Esophagus muscularis mucosa (tissue), 4 donors: ENCODE measurements at regions not wholly inside any gene's neighbourhood (a gene's known extent, or its start where the extent isn't known, plus 50 kb on each side); places are given as distances from the start of the nearest gene placed in this dataset.
"Not testable (repeated sequence)": the region's sequence is repeated elsewhere in the genome, so short reads cannot be mapped to it uniquely, and the experiment has no call there.

ENCODE experiments used
- DNase-seq: peaks from one replicate; pipeline ENCODE4 v3.0.0-alpha.2; 2017; ENCODE audit errors: extremely low spot score
- H3K27ac ChIP-seq, 4 donors: fragments of 200-600 bp; sonication (generic); replicated peaks in 1 of 4; 1 replicate in 3 of 4; 2 replicates in 1 of 4; pipeline ENCODE4 v1.5.1; 2016 to 2019; ENCODE audit warnings: mild to moderate bottlenecking in 1 of 4
- H3K27me3 ChIP-seq, 4 donors: fragments of 200-600 bp; sonication (generic); one replicate each; pipeline versions ENCODE4 v1.5.1 to v1.6.0; 2016 to 2019
- H3K36me3 ChIP-seq, 4 donors: fragments of 200-600 bp; sonication (generic); one replicate each; pipeline ENCODE4 v1.5.1; 2016 to 2019
- H3K4me1 ChIP-seq, 4 donors: fragments of 200-600 bp; sonication (generic); one replicate each; pipeline ENCODE4 v1.5.1; 2016 to 2019
- H3K4me3 ChIP-seq, 4 donors: fragments of 200-600 bp; sonication (generic); 1 replicate in 2 of 4; 2 replicates in 2 of 4; pipeline ENCODE4 v1.5.1; 2016 to 2019; ENCODE audit warnings: mild to moderate bottlenecking in 4 of 4, moderate library complexity in 1 of 4
- H3K9me3 ChIP-seq, 4 donors: fragments of 200-600 bp; sonication (generic); 1 replicate in 3 of 4; 2 replicates in 1 of 4; pipeline ENCODE4 v1.5.1; 2016 to 2019
- CTCF ChIP-seq, 3 experiments: fragments of 200-600 bp in 2 of 3; fragments of 450-650 bp in 1 of 3; sonication (generic) in 2 of 3; IDR thresholded peaks; one replicate each; pipeline ENCODE4 v1.5.1; 2017 to 2019; ENCODE audit warnings: antibody characterized with exemption in 3 of 3, mild to moderate bottlenecking in 2 of 3, moderate library complexity in 1 of 3
- EP300 ChIP-seq: sonication (generic); formaldehyde crosslinking; IDR thresholded peaks from one replicate; pipeline ENCODE4 v1.6.1; 2017; ENCODE audit warnings: antibody characterized with exemption
- POLR2A ChIP-seq: fragments of 450-650 bp; IDR thresholded peaks from one replicate; pipeline ENCODE4 v1.6.1; 2017; ENCODE audit warnings: antibody characterized with exemption, moderate library complexity, mild to moderate bottlenecking, low read depth
- POLR2AphosphoS5 ChIP-seq, 2 donors: sonication (generic); formaldehyde crosslinking; IDR thresholded peaks; one replicate each; pipeline ENCODE4 v1.6.1; 2017; ENCODE audit warnings: antibody characterized with exemption in 2 of 2
- WGBS: methylation state at CpG from one replicate; pipeline ENCODE4 v1.1.5; 2018; 5-methylcytosine and 5-hydroxymethylcytosine counted together
- intact Hi-C: fragments of 100-400 bp; cut with DNase I; formaldehyde crosslinking; loops from one replicate; pipeline ENCODE4 v1.15.1; 2023

- TF ChIP-seq CTCF (IDR thresholded peaks at IDR 0.05) (no peak), POLR2A (no peak), EP300 (no peak), POLR2AphosphoS5 (IDR thresholded peaks at IDR 0.05) (no peak)
- H3K27me3 ChIP-seq = no peaks in the 10 kb centered on the region
- H3K9me3 ChIP-seq = no peaks in the 10 kb centered on the region
- peak overlapping the region in 2 of 4 donors; percentile 18 to 41 for H3K27ac ChIP-seq
- H3K36me3 ChIP-seq = no peaks in the 10 kb centered on the region
- intact Hi-C loops = no loop called here
- WGBS = 67% methylated on average over 2 of the region's 2 CpGs
- H3K4me3 ChIP-seq = no peak overlapping the region
- no peak for DNase-seq
- H3K4me1 ChIP-seq = peaks cover 7 to 33% (median 26%) of the 10 kb centered on the region in 4 donors
These were observed 62.9 kb upstream of the EHBP1 start for GRCh38 chr2:62642429-62643099.

- no peak for TF ChIP-seq EP300
- Histone ChIP-seq H3K4me3 (no peak overlapping the region), H3K27me3 (no peaks in the 10 kb centered on the region), H3K4me1 (peaks cover 7 to 33% (median 26%) of the 10 kb centered on the region in 4 donors), H3K36me3 (no peaks in the 10 kb centered on the region), H3K27ac (peak overlapping the region in 2 of 4 donors; percentile 18 to 20), H3K9me3 (no peaks in the 10 kb centered on the region)
- DNase-seq = no peak
- WGBS = 50% methylated on average over 4 of the region's 4 CpGs
- intact Hi-C loops = no loop called here
These were observed 63.6 kb upstream of the EHBP1 start for GRCh38 chr2:62641936-62642335.

GRCh38 chr2:62641410-62641843 is 64.1 kb upstream of the EHBP1 start:
- Histone ChIP-seq H3K4me1 (peaks cover 7 to 33% (median 26%) of the 10 kb centered on the region in 4 donors), H3K27ac (peak overlapping the region in 1 of 4 donors; percentile 20), H3K9me3 (no peaks in the 10 kb centered on the region), H3K4me3 (no peak overlapping the region), H3K27me3 (no peaks in the 10 kb centered on the region), H3K36me3 (no peaks in the 10 kb centered on the region)
- WGBS = 72% methylated on average over 1 of the region's 1 CpG
- TF ChIP-seq EP300 (no peak), CTCF (IDR thresholded peaks at IDR 0.05) (no peak), POLR2AphosphoS5 (IDR thresholded peaks at IDR 0.05) (no peak), POLR2A (no peak)
- DNase-seq = no peak
- intact Hi-C loops = no loop called here

DNA sequence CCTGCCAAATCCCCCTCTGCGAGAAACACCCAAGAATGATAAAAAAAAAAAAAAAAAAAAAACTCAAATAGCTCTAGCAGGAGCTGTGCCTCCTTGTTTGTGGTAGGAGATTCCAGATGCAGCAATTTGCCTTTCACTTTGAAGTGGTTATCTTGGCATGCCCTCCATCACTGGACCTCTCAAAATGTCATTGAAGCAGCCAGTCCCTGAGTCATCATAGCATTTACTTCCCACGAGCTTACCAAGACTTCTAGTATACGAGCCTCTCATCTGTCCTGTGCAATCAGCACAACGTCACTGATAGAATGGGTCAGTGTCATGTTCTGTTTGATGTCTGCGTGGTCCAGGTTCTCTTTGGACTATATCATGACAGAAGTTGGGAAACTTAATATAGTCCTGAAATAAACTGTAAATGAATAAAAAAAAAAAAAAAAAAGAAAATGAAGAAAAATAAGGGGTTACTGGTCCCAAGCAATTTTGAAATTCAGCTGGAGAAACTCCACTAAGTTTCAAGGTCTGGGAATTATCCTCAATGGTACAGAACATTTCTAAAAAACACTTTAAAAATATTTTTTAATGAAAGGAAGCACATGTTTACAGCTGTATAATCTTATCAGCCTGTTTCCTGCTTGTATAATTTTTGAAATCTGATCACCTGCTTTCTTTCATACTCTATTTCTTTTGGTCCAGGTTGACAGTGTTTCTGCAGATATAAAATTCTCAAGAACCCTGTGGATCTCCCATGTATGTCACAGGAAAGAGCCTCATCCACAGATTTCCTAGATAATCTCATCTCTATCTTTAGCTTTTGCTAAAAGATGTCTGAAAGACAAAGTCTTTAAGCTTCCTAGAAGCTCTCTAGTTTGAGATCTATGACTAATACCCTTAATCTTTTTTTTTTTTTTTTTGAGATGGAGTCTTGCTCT is 74.1 kb upstream of the EHBP1 start:
- Histone ChIP-seq H3K27ac (no peak overlapping the region), H3K9me3 (no peaks in the 10 kb centered on the region), H3K27me3 (no peaks in the 10 kb centered on the region), H3K4me3 (no peak overlapping the region), H3K4me1 (peaks cover 0 to 9% (median 0%) of the 10 kb centered on the region in 4 donors), H3K36me3 (no peaks in the 10 kb centered on the region)
- TF ChIP-seq POLR2A = no peak
- no peak for TF ChIP-seq POLR2AphosphoS5 (IDR thresholded peaks at IDR 0.05)
- no peak for TF ChIP-seq EP300
- TF ChIP-seq CTCF (IDR thresholded peaks at IDR 0.05) = no peak
- no peak for DNase-seq
- intact Hi-C loops = no loop called here
- 93% methylated on average over 5 of the region's 5 CpGs for WGBS

GRCh38 chr2:62630206-62630605 is 75.3 kb upstream of the EHBP1 start:
- H3K36me3 ChIP-seq, DNase-seq, H3K27ac ChIP-seq, intact Hi-C loops, H3K4me1 ChIP-seq, H3K4me3 ChIP-seq, H3K27me3 ChIP-seq, H3K9me3 ChIP-seq: not testable (repeated sequence)
- WGBS = no CpG with 5 or more reads among the region's 28 CpGs

DNA sequence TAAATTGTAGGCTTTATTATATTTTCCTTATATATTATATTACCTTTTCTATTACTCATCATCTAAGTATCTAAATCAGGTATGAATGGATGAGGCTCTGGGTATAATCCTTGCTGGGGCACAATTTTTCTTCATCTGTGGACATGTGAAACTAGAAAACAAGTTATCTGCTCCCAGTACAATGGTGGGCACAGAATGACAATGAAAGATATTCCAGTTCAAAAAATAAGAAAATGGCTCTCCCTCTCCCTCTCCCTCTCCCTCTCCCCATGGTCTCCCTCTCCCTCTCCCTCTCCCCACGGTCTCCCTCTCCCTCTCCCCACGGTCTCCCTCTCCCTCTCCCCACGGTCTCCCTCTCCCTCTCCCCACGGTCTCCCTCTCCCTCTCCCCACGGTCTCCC is 76.2 kb upstream of the EHBP1 start:
- 57% methylated on average over 4 of the region's 5 CpGs for WGBS
- H3K9me3 ChIP-seq, DNase-seq, H3K27ac ChIP-seq, H3K4me3 ChIP-seq, H3K27me3 ChIP-seq, intact Hi-C loops, H3K4me1 ChIP-seq, H3K36me3 ChIP-seq: not testable (repeated sequence)
